GM21619 (cell line): ENCODE measurements at regions not wholly inside any gene's neighbourhood (a gene's known extent, or its start where the extent isn't known, plus 50 kb on each side); places are given as distances from the start of the nearest gene placed in this dataset.

Experiments used
- ATAC-seq: cut with Tn5 transposase; IDR thresholded peaks from one replicate; pipeline ENCODE4 v1.9.1; 2021; ENCODE audit not compliant: unreplicated experiment

- ATAC-seq = no peak
Measured at GRCh38 chr4:96521046-96521536, 681.2 kb downstream of the PDHA2 start.

- no peak for ATAC-seq
Measured at GRCh38 chr4:96523611-96524010, 683.7 kb downstream of the PDHA2 start.

- no peak for ATAC-seq
Measured at GRCh38 chr4:96524311-96524875, 684.5 kb downstream of the PDHA2 start.

- ATAC-seq = no peak
Measured at GRCh38 chr4:96525898-96526297, 686.0 kb downstream of the PDHA2 start.

- no peak for ATAC-seq
Measured at GRCh38 chr4:96526625-96527024, 686.7 kb downstream of the PDHA2 start.

GRCh38 chr4:96531836-96532235, 691.9 kb downstream of the PDHA2 start:
- ATAC-seq = no peak

- ATAC-seq = no peak
Measured at GRCh38 chr4:96543346-96543745, 703.5 kb downstream of the PDHA2 start.

- ATAC-seq = no peak
Measured at GRCh38 chr4:96558466-96558865, 718.6 kb downstream of the PDHA2 start.

GRCh38 chr4:96566755-96567154, 726.9 kb downstream of the PDHA2 start:
- no peak for ATAC-seq

GRCh38 chr4:96585304-96585703, 745.4 kb downstream of the PDHA2 start:
- no peak for ATAC-seq

- no peak for ATAC-seq
Measured at GRCh38 chr4:96593422-96593821, 753.5 kb downstream of the PDHA2 start.

GRCh38 chr4:96598465-96598864, 758.6 kb downstream of the PDHA2 start:
- no peak for ATAC-seq

GRCh38 chr4:96599752-96600151, 759.9 kb downstream of the PDHA2 start:
- no peak for ATAC-seq

- ATAC-seq = no peak
Measured at GRCh38 chr4:96602661-96603060, 762.8 kb downstream of the PDHA2 start.

- no peak for ATAC-seq
Measured at GRCh38 chr4:96603641-96604040, 763.7 kb downstream of the PDHA2 start.

GRCh38 chr4:96606451-96606850, 766.6 kb downstream of the PDHA2 start:
- no peak for ATAC-seq

GRCh38 chr4:96626023-96626422, 786.1 kb downstream of the PDHA2 start:
- no peak for ATAC-seq

GRCh38 chr4:96630839-96631238, 790.9 kb downstream of the PDHA2 start:
- no peak for ATAC-seq

GRCh38 chr4:96637971-96638412, 798.1 kb downstream of the PDHA2 start:
- no peak for ATAC-seq

- no peak for ATAC-seq
Measured at GRCh38 chr4:96639932-96640331, 800.0 kb downstream of the PDHA2 start.

GRCh38 chr4:96642490-96642889, 802.6 kb downstream of the PDHA2 start:
- no peak for ATAC-seq

- ATAC-seq = no peak
Measured at GRCh38 chr4:96646146-96646545, 806.3 kb downstream of the PDHA2 start.

- ATAC-seq = no peak
Measured at GRCh38 chr4:96649536-96649935, 809.6 kb downstream of the PDHA2 start.
